HG02943 (cell line): ENCODE measurements at regions not wholly inside any gene's neighbourhood (a gene's known extent, or its start where the extent isn't known, plus 50 kb on each side); places are given as distances from the start of the nearest gene placed in this dataset.
"Not testable (repeated sequence)": the region's sequence is repeated elsewhere in the genome, so short reads cannot be mapped to it uniquely, and the experiment has no call there.

ENCODE experiments used
- ATAC-seq: cut with Tn5 transposase; IDR thresholded peaks from one replicate; pipeline ENCODE4 v1.9.1; 2021; ENCODE audit warnings: mild to moderate bottlenecking, low read depth, moderate library complexity; ENCODE audit not compliant: unreplicated experiment

DNA sequence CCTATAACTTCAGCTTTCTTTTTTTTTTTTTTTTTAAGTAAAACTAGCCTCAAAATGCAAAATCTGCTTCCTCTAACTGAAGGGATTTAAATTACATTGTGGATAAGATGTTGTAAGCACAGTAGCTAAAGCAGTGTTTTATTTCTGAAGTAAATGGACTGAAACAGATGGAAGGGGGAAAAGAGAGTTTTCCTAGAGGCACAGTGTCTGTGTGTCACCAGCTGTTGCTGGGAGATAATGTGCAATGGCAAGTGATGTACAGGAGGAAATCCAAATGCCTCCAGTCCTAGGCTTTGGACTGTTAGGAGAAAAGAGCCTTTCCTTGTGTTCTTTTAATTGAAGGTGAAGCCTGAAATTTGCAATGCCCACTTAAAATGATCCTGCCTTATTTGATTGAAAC is 672.1 kb downstream of the GRXCR1 start:
- no peak for ATAC-seq

DNA sequence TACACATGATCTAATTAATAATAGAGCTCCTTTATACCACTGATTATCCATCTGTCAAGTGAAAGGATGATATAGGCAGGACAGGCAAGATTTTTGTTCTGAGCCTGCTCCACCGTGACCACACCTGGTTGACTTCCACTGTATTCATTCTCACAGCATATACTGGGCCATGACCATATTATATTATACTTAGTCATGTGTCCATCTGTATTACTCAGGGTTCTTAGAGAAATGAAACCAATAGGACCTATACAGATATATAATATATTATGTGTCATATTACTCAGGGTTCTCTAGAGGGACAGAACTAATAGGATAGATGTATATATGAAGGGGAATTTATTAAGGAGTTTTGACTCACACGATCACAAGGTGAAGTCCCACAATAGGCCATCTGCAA is 675.1 kb downstream of the GRXCR1 start:
- no peak for ATAC-seq

DNA sequence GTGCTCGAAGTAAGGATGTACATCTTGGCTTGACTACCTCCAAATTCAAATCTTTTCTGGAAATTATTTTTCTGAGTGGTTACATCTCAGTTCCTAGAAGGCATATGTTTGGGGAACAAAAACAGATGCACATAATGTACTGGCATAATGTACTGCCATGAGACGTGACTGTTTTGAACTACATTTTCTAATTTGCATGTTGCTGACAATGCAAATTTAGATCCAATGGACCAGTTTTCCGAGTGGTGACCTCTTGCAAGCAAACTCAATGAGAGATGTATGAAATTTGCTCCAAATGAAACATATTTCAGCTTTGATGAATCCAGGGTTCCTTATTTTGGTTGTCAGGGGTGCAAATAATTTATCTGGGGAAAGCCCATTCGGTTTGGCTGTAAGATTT is 694.3 kb downstream of the GRXCR1 start:
- no peak for ATAC-seq

- no peak for ATAC-seq
Observed at GRCh38 chr4:43587758-43588157, 695.2 kb downstream of the GRXCR1 start.

DNA sequence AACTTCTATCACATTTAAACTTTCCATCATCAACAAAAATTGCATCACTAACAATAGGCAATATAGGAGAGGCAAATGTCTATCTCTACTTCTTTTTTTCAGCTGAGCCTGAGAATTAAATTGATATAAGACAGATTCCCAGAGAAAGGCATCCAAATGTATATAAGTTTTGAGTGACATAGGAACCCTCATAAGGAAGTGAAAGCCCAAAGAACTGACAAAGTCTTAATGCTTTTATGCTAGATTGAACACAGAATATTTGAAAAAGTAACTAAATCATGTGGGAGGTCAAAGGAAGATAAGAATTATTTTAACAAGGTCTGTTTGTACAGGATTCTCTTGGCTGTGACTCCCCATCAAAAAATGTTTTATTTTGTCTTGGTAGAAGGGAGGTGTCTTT is 714.9 kb downstream of the GRXCR1 start:
- no peak for ATAC-seq

- ATAC-seq: no peak
Observed at GRCh38 chr4:43607827-43608461, 715.4 kb downstream of the GRXCR1 start.

GRCh38 chr4:43619219-43619618 is 726.7 kb downstream of the GRXCR1 start:
- no peak for ATAC-seq

DNA sequence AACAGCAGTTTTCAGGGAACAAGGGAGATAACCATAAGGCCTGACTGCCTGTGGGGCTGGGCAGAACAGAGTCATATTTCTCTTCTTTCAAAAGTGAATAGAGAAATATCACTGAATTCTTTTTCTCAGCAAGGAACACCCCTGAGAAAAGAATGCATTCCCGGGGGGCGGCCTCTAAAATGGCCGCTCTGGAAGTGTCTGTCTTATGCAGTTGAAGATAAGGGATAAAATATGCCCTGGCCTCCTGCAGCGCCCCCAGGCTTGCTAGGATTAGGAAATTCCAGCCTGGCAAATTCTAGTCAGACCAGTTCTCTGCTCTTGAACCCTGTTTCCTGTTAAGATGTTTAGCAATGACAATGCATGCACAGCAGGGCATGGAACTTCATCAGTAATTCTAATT is 745.4 kb downstream of the GRXCR1 start:
- not testable (repeated sequence) for ATAC-seq

GRCh38 chr4:43651991-43652390 is 759.5 kb downstream of the GRXCR1 start:
- no peak for ATAC-seq

- not testable (repeated sequence) for ATAC-seq
Observed at GRCh38 chr4:43659547-43659946, 767.0 kb downstream of the GRXCR1 start.

DNA sequence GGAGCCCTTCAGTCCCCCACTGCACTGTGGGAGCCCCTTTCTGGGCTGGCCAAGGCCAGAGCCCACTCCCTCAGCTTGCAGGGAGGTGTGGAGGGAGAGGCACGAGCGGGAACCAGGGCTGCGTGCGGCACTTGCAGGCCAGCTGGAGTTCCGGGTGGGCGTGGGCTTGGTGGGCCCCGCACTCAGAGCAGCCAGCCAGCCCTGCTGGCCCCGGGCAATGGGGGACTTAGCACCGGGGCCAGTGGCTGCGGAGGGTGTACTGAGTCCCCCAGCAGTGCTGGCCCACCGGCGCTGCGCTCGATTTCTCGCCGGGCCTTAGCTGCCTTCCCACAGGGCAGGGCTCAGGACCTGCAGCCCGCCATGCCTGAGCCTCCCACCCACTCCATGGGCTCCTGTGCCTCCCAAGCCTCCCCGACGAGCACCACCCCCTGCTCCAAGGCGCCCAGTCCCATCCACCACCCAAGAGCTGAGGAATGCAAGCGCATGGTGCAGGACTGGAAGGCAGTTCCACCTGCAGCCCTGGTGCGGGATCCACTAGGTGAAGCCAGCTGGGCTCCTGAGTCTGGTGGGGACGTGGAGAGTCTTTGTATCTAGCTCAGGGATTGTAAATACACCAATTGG is 776.2 kb downstream of the KCTD8 start:
- ATAC-seq: not testable (repeated sequence)

GRCh38 chr4:43680421-43680820 is 768.2 kb downstream of the KCTD8 start:
- no peak for ATAC-seq

- no peak for ATAC-seq
Observed at GRCh38 chr4:43682551-43682950, 766.1 kb downstream of the KCTD8 start.

DNA sequence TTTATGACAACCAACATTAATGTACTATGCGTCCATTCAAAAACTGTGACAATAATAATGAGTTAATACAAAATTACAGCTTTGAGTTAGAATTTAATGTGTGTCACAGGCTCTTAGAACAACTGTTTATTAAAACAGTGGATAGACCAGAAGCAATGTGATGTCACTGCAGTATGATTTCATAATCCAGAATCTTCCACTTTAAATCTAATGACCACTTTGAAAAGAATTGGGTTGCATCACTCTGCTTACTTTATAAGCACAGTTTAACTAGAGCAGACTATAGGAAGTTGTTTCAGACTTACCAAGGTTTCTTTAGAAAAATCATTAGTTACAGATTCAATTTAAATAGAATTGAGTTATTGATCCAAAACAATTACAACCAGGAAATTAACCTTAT is 758.5 kb downstream of the KCTD8 start:
- ATAC-seq: no peak

- no peak for ATAC-seq
Observed at GRCh38 chr4:43693876-43694275, 754.7 kb downstream of the KCTD8 start.

GRCh38 chr4:43709443-43709842 is 739.2 kb downstream of the KCTD8 start:
- no peak for ATAC-seq

- ATAC-seq: no peak
Observed at GRCh38 chr4:43716721-43717395, 731.8 kb downstream of the KCTD8 start.

GRCh38 chr4:43718369-43718768 is 730.2 kb downstream of the KCTD8 start:
- ATAC-seq: no peak

- ATAC-seq: no peak
Observed at GRCh38 chr4:43732829-43733426, 715.7 kb downstream of the KCTD8 start.

DNA sequence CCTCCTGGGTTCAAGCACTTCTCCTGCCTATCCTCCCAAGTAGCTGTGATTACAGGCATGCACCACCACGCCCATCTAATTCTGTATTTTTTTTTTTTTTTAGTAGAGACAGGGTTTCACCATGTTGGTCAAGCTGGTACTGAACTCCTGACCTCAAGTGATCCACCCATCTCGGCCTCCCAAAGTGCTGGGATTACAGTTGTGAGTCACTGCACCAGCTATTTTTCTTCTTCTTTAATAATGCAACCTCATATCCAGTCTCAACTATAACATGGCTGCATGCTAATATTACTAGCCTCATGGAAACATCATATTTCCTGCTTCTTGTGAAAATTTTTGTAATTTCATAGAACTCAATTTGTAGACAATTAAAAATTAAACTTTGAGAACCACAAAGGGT is 706.5 kb downstream of the KCTD8 start:
- ATAC-seq: no peak

DNA sequence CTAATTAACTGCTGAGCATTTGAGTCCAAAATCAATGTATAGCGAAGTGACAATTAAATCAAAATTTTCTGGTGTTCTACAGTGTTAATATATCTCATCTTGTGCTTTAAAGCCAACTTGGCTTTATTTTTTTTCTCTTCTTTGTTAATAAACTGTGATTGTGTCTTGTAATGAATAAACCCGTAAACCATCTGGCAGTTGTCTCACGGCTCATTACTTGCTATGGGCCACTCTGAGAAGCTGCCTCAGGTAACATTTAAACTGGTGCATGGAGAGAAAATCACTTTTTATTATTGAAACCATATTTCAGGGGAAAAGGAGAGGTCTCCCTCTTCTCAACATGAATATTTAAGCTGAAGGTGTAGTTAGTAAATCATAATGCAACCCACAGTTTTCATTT is 694.0 kb downstream of the KCTD8 start:
- ATAC-seq: no peak

GRCh38 chr4:43757147-43757546 is 691.5 kb downstream of the KCTD8 start:
- ATAC-seq: no peak
